SKM-1 (cell line): ENCODE measurements at regions not wholly inside any gene's neighbourhood (a gene's known extent, or its start where the extent isn't known, plus 50 kb on each side); places are given as distances from the start of the nearest gene placed in this dataset.
"Not testable (repeated sequence)": the region's sequence is repeated elsewhere in the genome, so short reads cannot be mapped to it uniquely, and the experiment has no call there.

Experiments used
- DNase-seq: peaks from one replicate; lab custom pipeline; 2025; ENCODE audit not compliant: unreplicated experiment; lab: John Stamatoyannopoulos, UW

- DNase-seq, result not testable (repeated sequence)
Measured at GRCh38 chr18:27510036-27510633, 325.0 kb upstream of the CHST9 start.

DNA sequence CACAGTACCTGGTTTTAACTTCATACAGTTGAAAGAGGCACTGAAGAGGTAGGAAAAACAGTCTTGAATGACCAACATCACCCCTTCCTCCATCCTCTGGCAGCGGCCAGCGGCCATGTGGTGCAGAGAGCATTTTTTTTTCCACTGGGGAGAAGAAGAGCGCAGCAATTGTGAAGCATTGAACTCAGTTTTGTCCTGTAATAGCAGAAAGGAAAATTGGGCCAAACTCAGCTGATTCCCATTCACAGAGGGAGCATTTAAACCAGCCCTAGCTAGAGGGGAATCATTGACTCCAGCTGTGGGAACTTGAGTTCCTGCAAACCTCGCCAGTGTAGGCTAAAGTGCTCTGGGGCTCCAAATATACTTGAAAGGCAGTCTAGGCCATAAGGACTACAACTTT, 316.6 kb upstream of the CHST9 start:
- DNase-seq, result no peak

DNA sequence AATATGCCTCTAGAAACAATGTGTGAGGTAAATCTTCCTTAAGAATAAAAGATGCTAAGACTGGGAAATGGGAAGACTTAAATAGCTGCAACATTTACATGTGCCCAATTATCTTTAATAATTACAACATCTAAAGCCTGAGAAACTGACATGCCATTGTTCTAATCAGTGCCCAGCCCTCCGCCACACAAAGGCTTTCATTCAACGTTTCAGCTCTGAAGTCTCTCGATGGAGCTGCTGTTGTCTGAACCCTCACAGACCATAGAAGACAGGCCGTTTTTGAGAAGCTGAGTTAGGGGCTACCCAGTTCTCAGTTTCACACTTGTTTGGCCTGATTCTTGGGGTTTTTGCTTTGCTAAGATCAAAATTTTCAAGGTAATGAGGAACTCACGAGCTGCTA, 315.4 kb upstream of the CHST9 start:
- no peak for DNase-seq

DNA sequence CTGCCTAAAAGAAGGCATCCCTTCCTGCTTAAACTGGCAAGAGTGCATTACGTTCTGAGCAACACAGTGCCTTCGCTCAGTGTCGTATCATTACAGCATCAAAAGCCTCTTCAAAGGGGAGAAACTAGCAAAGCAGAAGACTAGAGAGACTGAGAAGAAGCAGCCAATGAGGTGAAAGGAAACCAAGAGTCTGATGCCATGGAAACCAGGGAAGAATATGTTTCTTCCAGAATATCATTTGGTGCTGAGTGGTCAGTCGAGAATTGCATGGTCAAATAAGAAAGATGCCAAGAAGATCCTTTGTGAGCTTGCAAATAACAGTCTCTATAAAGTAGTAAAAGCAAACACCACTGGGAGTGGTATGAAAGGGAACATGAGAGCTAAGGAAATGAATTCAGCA, 312.1 kb upstream of the CHST9 start:
- no peak for DNase-seq

- no peak for DNase-seq
Measured at GRCh38 chr18:27493182-27493581, 308.1 kb upstream of the CHST9 start.

DNA sequence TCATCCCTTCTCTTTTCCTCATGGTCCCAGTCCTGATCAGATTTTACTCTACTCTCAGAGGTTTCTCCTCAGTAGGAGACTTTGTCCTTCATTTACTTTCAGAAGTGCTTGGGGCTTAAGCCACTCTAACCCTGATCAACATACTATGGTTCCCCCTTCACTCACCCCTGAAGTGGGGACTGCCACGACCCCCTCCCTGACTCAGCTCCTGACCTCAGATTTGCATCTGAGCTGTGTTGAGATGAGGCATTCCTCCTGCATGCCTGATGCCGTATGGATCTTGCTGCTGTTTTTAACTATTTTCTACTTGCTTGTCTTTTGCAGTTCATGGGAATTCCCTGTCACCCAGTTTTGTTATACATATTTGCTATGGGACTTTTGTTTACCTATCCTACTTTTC, 306.7 kb upstream of the CHST9 start:
- DNase-seq, result no peak

DNA sequence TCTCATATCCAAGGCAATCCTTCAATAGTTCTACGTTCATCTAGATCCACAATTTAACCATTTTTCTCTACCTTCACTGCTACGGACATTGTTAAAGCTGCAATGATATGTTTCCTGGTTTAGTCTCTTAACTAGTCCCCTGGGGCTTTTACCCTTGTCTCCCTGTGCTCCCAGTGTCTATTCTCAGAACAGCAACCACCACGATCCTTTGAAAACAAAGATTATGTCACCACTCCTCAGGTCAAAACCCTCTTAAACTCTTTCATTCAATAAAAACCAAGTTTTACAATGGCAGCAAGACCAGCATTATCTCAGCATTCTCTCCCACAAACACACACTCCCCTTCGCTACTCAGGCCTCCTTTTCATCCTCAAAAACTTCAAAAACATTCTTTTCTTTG, 298.2 kb upstream of the CHST9 start:
- no peak for DNase-seq

DNA sequence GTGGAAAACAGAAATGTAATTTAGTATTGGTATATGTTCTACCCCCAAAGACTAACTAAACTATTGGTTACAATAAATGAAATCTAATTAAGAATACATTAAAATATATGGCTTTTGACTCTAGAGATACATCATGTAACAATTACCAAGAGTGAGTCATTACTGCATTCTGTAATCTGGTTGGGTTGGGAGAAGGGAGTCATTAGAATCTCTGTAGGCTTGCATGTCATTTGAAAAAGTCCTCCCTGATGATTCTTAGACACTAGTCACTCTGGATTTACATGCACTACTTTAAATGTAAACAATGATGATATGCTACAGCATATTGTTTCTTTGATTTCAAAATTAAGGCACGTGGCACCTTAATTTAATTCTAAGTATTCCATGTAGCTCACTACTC, 293.4 kb upstream of the CHST9 start:
- no peak for DNase-seq

DNA sequence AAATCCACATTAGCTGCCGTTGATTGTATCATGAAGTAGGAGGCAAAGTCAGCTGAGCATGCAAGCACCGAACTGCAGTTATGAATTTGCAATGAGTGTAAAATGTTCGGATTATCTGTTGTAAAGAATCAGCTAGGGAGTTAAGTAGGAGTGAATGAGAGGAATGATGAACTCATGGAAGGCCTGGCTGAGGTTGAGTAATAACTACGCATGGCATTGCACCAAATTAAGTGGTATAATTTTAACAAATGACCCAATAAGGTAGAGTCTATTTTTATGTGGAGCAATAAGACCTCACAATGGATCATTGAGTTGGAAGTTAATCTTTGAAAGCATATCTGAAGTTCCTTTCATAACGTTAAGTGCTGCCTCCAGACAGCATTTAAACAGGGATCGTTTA, 288.2 kb upstream of the CHST9 start:
- no peak for DNase-seq

- DNase-seq, result no peak
Measured at GRCh38 chr18:27467073-27467472, 282.0 kb upstream of the CHST9 start.

- no peak for DNase-seq
Measured at GRCh38 chr18:27461957-27462356, 276.8 kb upstream of the CHST9 start.

- DNase-seq, result no peak
Measured at GRCh38 chr18:27449104-27449503, 264.0 kb upstream of the CHST9 start.

DNA sequence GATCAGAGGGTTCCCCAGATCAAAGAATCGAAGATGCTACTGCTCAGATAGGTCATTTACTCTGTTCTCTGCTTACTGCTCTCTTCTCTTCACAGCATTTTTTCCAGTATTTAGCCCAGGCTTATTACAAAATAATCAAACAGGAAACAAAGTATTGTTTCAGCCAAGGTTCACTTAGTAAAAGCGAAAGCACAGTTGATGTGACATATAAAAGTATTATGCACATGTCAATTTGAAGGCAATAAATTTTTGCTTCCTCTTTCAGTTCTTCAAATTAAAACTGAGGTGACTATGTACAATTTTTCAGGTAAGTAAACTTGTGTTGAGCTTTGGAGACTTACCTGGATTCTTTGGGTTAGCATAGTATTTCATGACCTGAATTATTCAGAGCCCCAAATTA, 262.8 kb upstream of the CHST9 start:
- no peak for DNase-seq

DNA sequence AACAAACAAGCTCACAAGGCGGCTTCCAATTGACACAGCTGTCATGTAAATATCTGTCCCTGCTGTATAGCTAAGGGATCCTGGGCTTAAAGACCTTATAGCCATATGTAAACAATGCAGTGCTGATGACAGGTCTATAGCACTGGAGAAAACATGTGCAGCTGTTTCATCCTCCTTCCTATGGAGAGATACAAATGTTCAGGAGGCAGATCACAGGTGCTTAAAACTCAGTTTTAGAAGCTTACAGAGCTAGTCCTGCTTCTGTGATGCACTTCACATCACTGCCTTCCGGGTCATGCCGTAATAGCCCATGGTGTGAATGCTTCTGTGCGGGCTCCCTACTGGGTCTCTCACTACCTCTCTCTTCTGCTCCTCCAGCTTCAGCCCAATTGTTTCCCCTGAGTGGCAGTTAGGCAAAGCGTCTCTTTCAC, 262.4 kb upstream of the CHST9 start:
- DNase-seq, result no peak

- DNase-seq, result no peak
Measured at GRCh38 chr18:27430595-27430994, 245.5 kb upstream of the CHST9 start.

DNA sequence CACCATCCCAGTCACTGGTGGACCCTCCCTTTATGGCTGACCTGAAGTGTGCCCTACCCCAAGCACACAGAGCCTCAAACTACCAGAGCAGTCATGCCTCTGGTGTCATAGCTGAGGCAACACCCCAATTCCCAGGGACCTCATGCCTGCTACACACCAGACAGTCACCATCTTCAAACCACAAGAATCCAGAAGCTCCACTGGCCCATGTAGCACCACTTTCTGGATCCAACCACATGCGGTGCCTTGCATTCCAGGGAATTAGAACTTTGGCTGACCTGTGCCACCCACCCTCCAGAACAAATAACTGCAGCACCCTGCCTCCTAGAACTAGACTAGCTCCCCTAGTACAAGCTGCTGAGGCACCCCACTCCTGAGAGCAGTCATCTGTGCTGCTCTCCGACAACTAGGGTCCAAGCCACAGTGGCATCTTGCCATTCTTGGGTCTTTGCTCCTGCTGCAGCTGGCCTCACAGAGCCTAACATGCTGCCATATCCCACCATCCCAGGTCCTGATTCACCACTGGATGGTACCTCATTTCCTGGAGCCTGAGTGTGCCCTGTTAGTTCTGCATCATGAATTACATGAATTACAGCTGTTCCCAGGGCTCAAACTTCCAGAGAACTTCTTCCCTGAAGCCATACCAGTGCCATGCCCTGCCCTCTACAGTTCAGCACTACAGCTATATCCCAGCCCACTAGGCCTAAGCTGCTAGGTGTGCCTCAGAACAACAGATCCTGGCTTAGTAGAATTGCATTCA, 243.8 kb upstream of the CHST9 start:
- DNase-seq, result no peak

DNA sequence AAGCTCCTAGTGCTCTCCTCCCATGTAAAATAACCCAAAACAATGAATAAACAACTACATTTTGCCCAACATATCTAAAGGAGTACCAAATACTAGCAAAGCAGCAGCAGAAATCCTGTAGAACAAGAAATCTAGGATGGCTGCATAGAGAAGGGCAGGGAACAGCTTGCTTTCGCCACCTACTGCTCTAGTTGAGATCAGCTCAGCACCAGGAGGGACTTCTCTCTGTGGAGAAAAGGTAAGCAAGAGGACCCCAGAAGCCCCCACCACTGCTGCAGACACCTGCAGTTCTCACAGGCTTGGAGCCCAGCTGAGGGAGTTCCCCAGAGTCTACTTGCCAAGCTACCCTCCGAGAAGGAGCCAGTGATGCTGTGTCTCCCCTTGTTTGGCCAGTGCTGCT, 243.0 kb upstream of the CHST9 start:
- DNase-seq, result no peak

GRCh38 chr18:27423581-27423980, 238.5 kb upstream of the CHST9 start:
- DNase-seq, result no peak

- DNase-seq, result no peak
Measured at GRCh38 chr18:27419646-27420045, 234.5 kb upstream of the CHST9 start.

GRCh38 chr18:27415495-27415894, 230.4 kb upstream of the CHST9 start:
- no peak for DNase-seq

GRCh38 chr18:27414682-27415081, 229.6 kb upstream of the CHST9 start:
- DNase-seq, result no peak

- no peak for DNase-seq
Measured at GRCh38 chr18:27413495-27414401, 228.6 kb upstream of the CHST9 start.
